ENCODE measurements at regions not wholly inside any gene's neighbourhood (a gene's known extent, or its start where the extent isn't known, plus 50 kb on each side); places are given as distances from the start of the nearest gene placed in this dataset.

GRCh38 chr10:94098896-94099295 lies 105.2 kb downstream of the PLCE1 start:
- POLR2A ChIA-PET = no interaction called here
- DNase-seq (ENCODE audit: low read depth in 1 of 2, low spot score in 1 of 2) (no peak), FAIRE-seq (no peak), ATAC-seq (no peak)
- Histone ChIP-seq H3K4me3 (no peak overlapping the region), H3K4me1 (peaks cover 8% of the 10 kb centered on the region), H3K4me2 (no peak overlapping the region), H3K27ac (no peak overlapping the region), H3K9me3 (no peaks in the 10 kb centered on the region)
- CTCF ChIA-PET = interaction anchor here (0.9 to 1.4 kb wide), 4 partner anchors 11 to 221 kb away, joined by 3 to 5 read pairs (median 4); no protein-coding TSS in a partner anchor
- TF ChIP-seq ESRRA (IDR thresholded peaks at IDR 0.05; ENCODE audit: borderline replicate concordance, low read length) (no peak), RAD21 (conservative IDR thresholded peaks at IDR 0.05 in 1 of 2, IDR thresholded peaks at IDR 0.05 in 1 of 2) (no peak)
- WGBS (ENCODE audit: missing lambda C conversion rate) = 92% methylated on average over 3 of the region's 3 CpGs

GRCh38 chr10:94101894-94102293 lies 108.2 kb downstream of the PLCE1 start:
- Histone ChIP-seq H3K9me3 (no peaks in the 10 kb centered on the region), H3K4me2 (no peak overlapping the region), H3K27ac (no peak overlapping the region), H3K4me1 (peaks cover 14% of the 10 kb centered on the region), H3K4me3 (no peak overlapping the region)
- POLR2A ChIA-PET = no interaction called here
- DNase-seq (ENCODE audit: low read depth in 1 of 2, low spot score in 1 of 2) (no peak), FAIRE-seq (no peak), ATAC-seq (no peak)
- WGBS (ENCODE audit: missing lambda C conversion rate) = 83% methylated on average over 1 of the region's 1 CpG
- CTCF ChIA-PET = interaction anchor here (1.2 kb wide), 1 partner anchor 185 kb away, joined by 4 read pairs; no protein-coding TSS in a partner anchor
- TF ChIP-seq CBX2 (IDR thresholded peaks at IDR 0.05; ENCODE audit: borderline replicate concordance, low read depth) (no peak), NPAS2 (CRISPR knock-in tag; IDR thresholded peaks at IDR 0.05; ENCODE audit: borderline replicate concordance) (no peak), CEBPB (IDR thresholded peaks at IDR 0.05) (no peak), SMC3 (IDR thresholded peaks at IDR 0.05) (no peak), GATA3 (IDR thresholded peaks at IDR 0.05; ENCODE audit: borderline replicate concordance) (no peak), BCL3 (IDR thresholded peaks at IDR 0.05) (no peak), NR3C1 (IDR thresholded peaks at IDR 0.05) (no peak), ELK1 (IDR thresholded peaks at IDR 0.05; ENCODE audit: low read depth, low read length) (no peak), EP300 (IDR thresholded peaks at IDR 0.05) (no peak)

GRCh38 chr10:94102436-94102835 lies 108.7 kb downstream of the PLCE1 start:
- peaks cover 12% of the 10 kb centered on the region for H3K4me1 ChIP-seq
- 80% methylated on average over 5 of the region's 5 CpGs for WGBS (ENCODE audit: missing lambda C conversion rate)
- ATAC-seq = no peak
- H3K27ac ChIP-seq = no peak overlapping the region
- CTCF ChIA-PET = interaction anchor here (2.4 kb wide), 1 partner anchor 26 kb away, joined by 6 read pairs; no protein-coding TSS in a partner anchor
- DNase-seq (ENCODE audit: low read depth in 1 of 2, low spot score in 1 of 2) = no peak
- POLR2A ChIA-PET = no interaction called here
- H3K4me2 ChIP-seq = no peak overlapping the region
- no peaks in the 10 kb centered on the region for H3K9me3 ChIP-seq
- no peak for TF ChIP-seq MYC (IDR thresholded peaks at IDR 0.05; ENCODE audit: borderline replicate concordance, low read length)
- TF ChIP-seq ZC3H11A (IDR thresholded peaks at IDR 0.05) = no peak
- no peak for TF ChIP-seq HOXB5 (CRISPR knock-in tag; IDR thresholded peaks at IDR 0.05)
- TF ChIP-seq NFE2L2 (conservative IDR thresholded peaks at IDR 0.05; ENCODE audit: low read length) = no peak
- H3K4me3 ChIP-seq = no peak overlapping the region
- no peak for FAIRE-seq

- CTCF ChIA-PET = interaction anchor here (1.0 to 2.4 kb wide), 3 partner anchors 11 to 27 kb away, joined by 3 to 6 read pairs (median 3); no protein-coding TSS in a partner anchor
These were observed 109.5 kb downstream of the PLCE1 start for GRCh38 chr10:94103192-94103591.

More at GRCh38 chr10:94103192-94103591, 109.5 kb downstream of the PLCE1 start:
- DNase-seq (ENCODE audit: low read depth in 1 of 2, low spot score in 1 of 2) (no peak), FAIRE-seq (no peak), ATAC-seq (no peak)
- Histone ChIP-seq H3K9me3 (no peaks in the 10 kb centered on the region), H3K4me1 (peaks cover 18% of the 10 kb centered on the region), H3K4me3 (no peak overlapping the region), H3K27ac (no peak overlapping the region), H3K4me2 (no peak overlapping the region)
- 84% methylated on average over 2 of the region's 2 CpGs for WGBS (ENCODE audit: missing lambda C conversion rate)
- TF ChIP-seq KDM5A (IDR thresholded peaks at IDR 0.05) (no peak), TP53 (CRISPR knock-in tag; IDR thresholded peaks at IDR 0.05) (no peak), TFCP2L1 (CRISPR knock-in tag; IDR thresholded peaks at IDR 0.05) (no peak), HOXB5 (CRISPR knock-in tag; IDR thresholded peaks at IDR 0.05) (no peak), HEYL (CRISPR knock-in tag; IDR thresholded peaks at IDR 0.05) (no peak), CHD4 (IDR thresholded peaks at IDR 0.05; ENCODE audit: borderline replicate concordance) (no peak), ZSCAN20 (CRISPR knock-in tag; IDR thresholded peaks at IDR 0.05) (no peak), HOXB13 (CRISPR knock-in tag; IDR thresholded peaks at IDR 0.05; ENCODE audit: low read depth) (no peak), ELK1 (IDR thresholded peaks at IDR 0.05; ENCODE audit: low read depth, low read length) (no peak), SREBF2 (IDR thresholded peaks at IDR 0.05) (no peak), MAFK (IDR thresholded peaks at IDR 0.05; ENCODE audit: partially characterized antibody) (no peak), HES2 (IDR thresholded peaks at IDR 0.05) (no peak)
- POLR2A ChIA-PET = no interaction called here

Data from A549 (cell line).